ENCODE measurements at regions not wholly inside any gene's neighbourhood (a gene's known extent, or its start where the extent isn't known, plus 50 kb on each side); places are given as distances from the start of the nearest gene placed in this dataset.

DNA sequence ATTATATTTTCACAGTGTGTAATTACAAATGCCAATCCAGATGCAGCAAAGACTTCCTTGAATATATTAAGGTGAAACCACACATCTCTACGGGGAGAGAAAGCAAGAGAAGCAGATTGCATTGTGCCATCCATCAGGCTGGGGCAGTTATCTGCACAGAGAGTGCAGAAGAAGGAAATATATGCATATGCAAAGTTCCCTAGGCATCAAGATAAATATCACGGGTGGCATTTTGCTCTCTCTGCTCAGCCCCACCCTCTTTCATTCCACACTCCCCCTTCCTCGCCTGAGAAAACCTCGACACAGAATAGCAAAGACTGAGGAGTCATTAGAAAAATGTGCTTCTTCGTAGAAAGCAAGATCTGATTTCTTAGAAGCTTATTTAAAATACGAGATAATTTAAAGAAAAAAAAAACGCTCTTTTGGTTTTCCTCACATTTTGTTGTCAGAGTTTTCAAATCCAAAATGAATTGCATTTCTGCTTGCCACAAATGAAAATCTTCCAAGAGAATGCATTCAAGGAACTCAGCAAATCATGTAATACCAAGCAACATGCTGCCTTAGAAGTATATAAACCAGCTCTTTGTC is 283.2 kb upstream of the LMCD1 start:
- H3K9me2 ChIP-seq (replicated peaks; ENCODE audit: control insufficient read depth, low read length): no peaks in the 10 kb centered on the region
- H3K4me2 ChIP-seq (ENCODE audit: low read length): no peak overlapping the region
- H3K27me3 ChIP-seq (ENCODE audit: control insufficient read depth, low read length): no peaks in the 10 kb centered on the region
- H3K36me3 ChIP-seq (ENCODE audit: control insufficient read depth, low read length): no peaks in the 10 kb centered on the region
- no peak for TF ChIP-seq EZH2phosphoT487 (IDR thresholded peaks at IDR 0.05; ENCODE audit: borderline replicate concordance, low read length)
- TF ChIP-seq, protein P1, sequence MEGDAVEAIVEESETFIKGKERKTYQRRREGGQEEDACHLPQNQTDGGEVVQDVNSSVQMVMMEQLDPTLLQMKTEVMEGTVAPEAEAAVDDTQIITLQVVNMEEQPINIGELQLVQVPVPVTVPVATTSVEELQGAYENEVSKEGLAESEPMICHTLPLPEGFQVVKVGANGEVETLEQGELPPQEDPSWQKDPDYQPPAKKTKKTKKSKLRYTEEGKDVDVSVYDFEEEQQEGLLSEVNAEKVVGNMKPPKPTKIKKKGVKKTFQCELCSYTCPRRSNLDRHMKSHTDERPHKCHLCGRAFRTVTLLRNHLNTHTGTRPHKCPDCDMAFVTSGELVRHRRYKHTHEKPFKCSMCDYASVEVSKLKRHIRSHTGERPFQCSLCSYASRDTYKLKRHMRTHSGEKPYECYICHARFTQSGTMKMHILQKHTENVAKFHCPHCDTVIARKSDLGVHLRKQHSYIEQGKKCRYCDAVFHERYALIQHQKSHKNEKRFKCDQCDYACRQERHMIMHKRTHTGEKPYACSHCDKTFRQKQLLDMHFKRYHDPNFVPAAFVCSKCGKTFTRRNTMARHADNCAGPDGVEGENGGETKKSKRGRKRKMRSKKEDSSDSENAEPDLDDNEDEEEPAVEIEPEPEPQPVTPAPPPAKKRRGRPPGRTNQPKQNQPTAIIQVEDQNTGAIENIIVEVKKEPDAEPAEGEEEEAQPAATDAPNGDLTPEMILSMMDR (IDR thresholded peaks at IDR 0.05; ENCODE audit: low read depth, low read length, poor library complexity, severe bottlenecking): no peak
- H3K9me3 ChIP-seq (ENCODE audit: control insufficient read depth, insufficient read depth, low read length): no peaks in the 10 kb centered on the region
- H3F3A ChIP-seq (ENCODE audit: control insufficient read depth, insufficient read depth): no peaks in the 10 kb centered on the region
- no peak overlapping the region for H3K4me3 ChIP-seq (ENCODE audit: low read length)
- H3K79me2 ChIP-seq (ENCODE audit: control insufficient read depth, low read length): no peaks in the 10 kb centered on the region
- no peaks in the 10 kb centered on the region for H3K4me1 ChIP-seq (ENCODE audit: control insufficient read depth, low read length)
- no peak overlapping the region for H3K27ac ChIP-seq (ENCODE audit: low read depth, low read length)
- H4K20me1 ChIP-seq (ENCODE audit: control insufficient read depth, insufficient read depth, low read depth, low read length): no peaks in the 10 kb centered on the region

DNA sequence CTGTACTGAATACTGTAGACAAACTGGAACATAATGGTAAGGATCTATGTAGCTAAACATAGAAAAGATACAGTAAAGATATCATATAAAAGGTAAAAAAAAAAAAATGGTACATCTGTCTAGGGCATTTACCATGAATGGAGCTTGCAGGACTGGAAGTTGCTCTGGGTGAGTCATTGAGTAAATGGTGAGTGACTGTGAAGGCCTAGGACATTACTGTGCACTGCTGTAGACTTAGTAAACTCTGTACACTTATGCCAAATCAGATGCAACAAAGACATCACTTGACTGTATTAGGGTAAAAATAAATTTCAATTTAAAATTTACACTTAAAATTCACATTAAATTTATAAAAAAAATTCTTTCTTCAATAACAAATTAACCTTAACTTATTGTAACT is 281.3 kb upstream of the LMCD1 start:
- Histone ChIP-seq H3K4me3 (ENCODE audit: low read length) (no peak overlapping the region), H3K9me2 (replicated peaks; ENCODE audit: control insufficient read depth, low read length) (no peaks in the 10 kb centered on the region), H4K20me1 (ENCODE audit: control insufficient read depth, insufficient read depth, low read depth, low read length) (no peaks in the 10 kb centered on the region), H3K9me3 (ENCODE audit: control insufficient read depth, insufficient read depth, low read length) (no peaks in the 10 kb centered on the region), H3K27ac (ENCODE audit: low read depth, low read length) (no peak overlapping the region), H3K4me1 (ENCODE audit: control insufficient read depth, low read length) (no peaks in the 10 kb centered on the region), H3K79me2 (ENCODE audit: control insufficient read depth, low read length) (no peaks in the 10 kb centered on the region), H3F3A (ENCODE audit: control insufficient read depth, insufficient read depth) (no peaks in the 10 kb centered on the region), H3K36me3 (ENCODE audit: control insufficient read depth, low read length) (no peaks in the 10 kb centered on the region), H3K4me2 (ENCODE audit: low read length) (no peak overlapping the region), H3K27me3 (ENCODE audit: control insufficient read depth, low read length) (no peaks in the 10 kb centered on the region)
- TF ChIP-seq, protein P1 (IDR thresholded peaks at IDR 0.05; ENCODE audit: low read depth, low read length, poor library complexity, severe bottlenecking): no peak
- TF ChIP-seq EZH2phosphoT487 (IDR thresholded peaks at IDR 0.05; ENCODE audit: borderline replicate concordance, low read length): no peak

DNA sequence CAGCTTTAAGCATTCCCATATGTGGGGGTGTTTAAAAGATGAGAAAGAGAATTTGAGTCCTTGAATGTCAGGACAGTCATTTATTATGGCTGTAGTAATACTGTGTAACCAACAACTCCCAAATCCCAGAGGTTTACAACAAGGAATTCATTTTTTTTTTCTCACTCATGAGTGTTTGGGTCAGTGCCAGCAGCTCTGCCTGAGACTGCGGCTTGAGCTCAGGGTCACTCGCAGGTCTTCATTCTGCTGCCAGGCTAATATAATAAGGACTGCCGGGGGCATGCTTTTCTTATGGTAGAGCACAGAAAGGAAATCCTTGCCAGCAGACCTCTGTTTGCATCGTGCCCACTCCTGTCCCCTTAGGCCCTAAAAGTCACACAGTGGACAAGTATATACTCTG is 277.9 kb upstream of the LMCD1 start:
- H3K4me3 ChIP-seq (ENCODE audit: low read length): no peak overlapping the region
- H3K27me3 ChIP-seq (ENCODE audit: control insufficient read depth, low read length): no peaks in the 10 kb centered on the region
- no peak overlapping the region for H3K4me2 ChIP-seq (ENCODE audit: low read length)
- H3K36me3 ChIP-seq (ENCODE audit: control insufficient read depth, low read length): no peaks in the 10 kb centered on the region
- H3K9me3 ChIP-seq (ENCODE audit: control insufficient read depth, insufficient read depth, low read length): no peaks in the 10 kb centered on the region
- no peaks in the 10 kb centered on the region for H4K20me1 ChIP-seq (ENCODE audit: control insufficient read depth, insufficient read depth, low read depth, low read length)
- H3F3A ChIP-seq (ENCODE audit: control insufficient read depth, insufficient read depth): no peaks in the 10 kb centered on the region
- no peaks in the 10 kb centered on the region for H3K9me2 ChIP-seq (replicated peaks; ENCODE audit: control insufficient read depth, low read length)
- no peak for TF ChIP-seq EZH2phosphoT487 (IDR thresholded peaks at IDR 0.05; ENCODE audit: borderline replicate concordance, low read length)
- TF ChIP-seq, protein P1 (IDR thresholded peaks at IDR 0.05; ENCODE audit: low read depth, low read length, poor library complexity, severe bottlenecking): no peak
- H3K4me1 ChIP-seq (ENCODE audit: control insufficient read depth, low read length): no peaks in the 10 kb centered on the region
- H3K79me2 ChIP-seq (ENCODE audit: control insufficient read depth, low read length): no peaks in the 10 kb centered on the region
- no peak overlapping the region for H3K27ac ChIP-seq (ENCODE audit: low read depth, low read length)

Measured in DOHH2 (cell line).